HG03159 (cell line): ENCODE measurements at regions not wholly inside any gene's neighbourhood (a gene's known extent, or its start where the extent isn't known, plus 50 kb on each side); places are given as distances from the start of the nearest gene placed in this dataset.
"Not testable (repeated sequence)": the region's sequence is repeated elsewhere in the genome, so short reads cannot be mapped to it uniquely, and the experiment has no call there.

Experiments used
- ATAC-seq: cut with Tn5 transposase; IDR thresholded peaks from one replicate; pipeline ENCODE4 v1.9.1; 2021; ENCODE audit warnings: mild to moderate bottlenecking, moderate library complexity; ENCODE audit not compliant: unreplicated experiment

DNA sequence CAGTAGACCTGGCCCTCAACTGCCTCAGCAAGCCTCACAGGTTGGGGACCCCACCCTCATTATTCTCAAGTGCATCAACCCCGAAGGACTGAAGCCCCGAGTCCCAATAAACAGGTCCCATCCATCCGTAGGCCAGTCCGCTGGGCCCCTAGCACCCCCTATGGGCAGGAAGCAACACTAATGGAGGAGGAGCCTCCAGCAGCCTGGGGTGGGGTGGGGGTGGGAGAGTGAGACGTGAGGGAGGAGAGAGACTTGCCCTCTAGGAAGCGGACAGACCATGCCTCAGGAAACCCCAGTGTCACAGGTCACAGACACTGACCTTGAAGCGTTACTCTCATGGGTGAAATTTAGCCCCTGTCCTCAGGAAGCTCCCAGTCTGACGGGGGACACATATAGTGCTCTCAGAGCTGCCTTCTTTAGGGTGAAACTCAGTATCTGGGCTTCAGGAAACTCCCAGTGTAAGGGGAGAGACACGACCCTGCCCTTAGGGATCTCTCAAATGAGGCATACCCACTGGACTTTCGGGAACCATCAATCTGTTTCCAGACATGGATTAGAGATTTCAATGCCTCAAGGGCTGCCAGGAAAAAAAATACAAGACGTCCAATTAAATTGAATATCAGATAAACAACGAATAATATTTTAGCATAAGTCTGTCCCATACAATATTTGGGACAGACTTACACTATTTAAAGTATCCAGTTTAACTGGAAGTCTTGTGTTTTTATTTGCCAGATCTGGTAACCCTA lies 125.8 kb downstream of the MRPL14 start:
- no peak for ATAC-seq

DNA sequence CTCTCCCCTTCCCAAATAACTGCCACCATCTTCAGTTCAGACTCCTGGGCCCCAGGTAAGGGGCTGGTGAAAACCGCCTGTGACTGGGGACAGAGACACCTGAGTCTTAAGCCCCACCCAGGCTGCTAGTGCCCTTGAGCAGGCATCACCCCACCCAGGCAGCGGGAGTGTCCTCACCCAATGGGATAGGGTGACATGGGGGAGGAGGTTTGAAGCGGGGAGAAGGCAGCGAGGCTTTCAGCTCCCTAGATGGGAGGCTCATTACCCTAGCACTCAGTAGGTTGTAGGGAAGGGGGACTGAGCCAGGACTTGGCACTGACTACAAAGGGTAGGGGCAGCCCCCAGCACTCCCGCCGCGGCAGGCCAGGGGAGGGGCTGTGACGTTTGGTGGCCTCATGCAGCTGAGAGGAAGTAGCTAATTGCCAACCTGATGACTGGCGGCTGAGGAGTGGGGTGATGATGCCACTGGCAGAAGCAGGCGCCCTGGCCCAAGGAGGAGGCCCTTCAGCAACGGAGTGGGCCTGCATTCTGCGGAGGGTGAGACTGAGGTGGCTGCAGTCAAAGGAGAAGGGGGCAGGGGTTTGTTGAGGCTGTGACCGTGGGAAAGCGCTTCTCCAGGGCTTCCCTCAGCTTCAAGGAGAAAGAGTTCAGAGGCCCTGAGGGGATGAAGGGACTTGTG lies 126.9 kb downstream of the MRPL14 start:
- ATAC-seq = no peak

DNA sequence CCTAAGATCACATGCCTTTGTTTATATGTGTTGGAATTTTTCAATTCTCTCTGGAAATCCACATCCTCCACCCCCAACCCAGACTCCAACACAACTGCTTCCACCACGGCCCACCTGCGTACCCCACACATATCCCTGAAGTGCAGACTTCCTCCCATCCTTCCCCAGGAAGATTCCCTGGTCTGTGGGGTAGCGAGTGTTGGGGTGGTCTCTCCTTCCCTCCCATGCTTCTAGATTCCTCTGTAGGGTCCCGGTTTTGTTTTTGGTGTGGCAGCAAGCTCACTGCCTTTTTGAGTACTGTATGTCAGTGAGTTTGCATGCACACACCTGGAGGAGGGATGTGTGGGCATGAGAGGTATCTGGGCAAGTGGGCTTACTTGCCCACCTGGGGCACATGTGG lies 127.6 kb downstream of the MRPL14 start:
- no peak for ATAC-seq

DNA sequence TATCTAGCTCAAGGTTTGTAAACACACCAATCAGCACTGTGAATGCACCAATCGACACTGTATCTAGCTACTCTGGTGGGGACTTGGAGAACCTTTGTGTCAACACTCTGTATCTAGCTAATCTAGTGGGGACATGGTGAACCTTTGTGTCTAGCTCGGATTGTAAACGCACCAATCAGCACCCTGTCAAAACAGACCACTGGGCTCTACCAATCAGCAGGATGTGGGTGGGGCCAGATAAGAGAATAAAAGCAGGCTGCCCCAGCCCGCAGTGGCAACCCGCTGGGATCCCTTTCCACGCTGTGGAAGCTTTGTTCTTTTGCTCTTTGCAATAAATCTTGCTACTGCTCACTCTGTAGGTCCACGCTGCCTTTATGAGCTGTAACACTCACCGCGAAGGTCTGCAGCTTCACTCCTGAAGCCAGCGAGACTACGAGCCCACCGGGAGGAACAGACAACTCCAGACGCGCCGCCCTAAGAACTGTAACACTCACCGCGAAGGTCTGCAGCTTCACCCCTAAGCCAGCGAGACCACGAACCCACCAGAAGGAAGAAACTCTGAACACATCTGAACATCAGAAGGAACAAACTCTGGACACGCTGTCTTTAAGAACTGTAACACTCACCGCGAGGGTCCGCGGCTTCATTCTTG lies 128.5 kb downstream of the MRPL14 start:
- not testable (repeated sequence) for ATAC-seq

DNA sequence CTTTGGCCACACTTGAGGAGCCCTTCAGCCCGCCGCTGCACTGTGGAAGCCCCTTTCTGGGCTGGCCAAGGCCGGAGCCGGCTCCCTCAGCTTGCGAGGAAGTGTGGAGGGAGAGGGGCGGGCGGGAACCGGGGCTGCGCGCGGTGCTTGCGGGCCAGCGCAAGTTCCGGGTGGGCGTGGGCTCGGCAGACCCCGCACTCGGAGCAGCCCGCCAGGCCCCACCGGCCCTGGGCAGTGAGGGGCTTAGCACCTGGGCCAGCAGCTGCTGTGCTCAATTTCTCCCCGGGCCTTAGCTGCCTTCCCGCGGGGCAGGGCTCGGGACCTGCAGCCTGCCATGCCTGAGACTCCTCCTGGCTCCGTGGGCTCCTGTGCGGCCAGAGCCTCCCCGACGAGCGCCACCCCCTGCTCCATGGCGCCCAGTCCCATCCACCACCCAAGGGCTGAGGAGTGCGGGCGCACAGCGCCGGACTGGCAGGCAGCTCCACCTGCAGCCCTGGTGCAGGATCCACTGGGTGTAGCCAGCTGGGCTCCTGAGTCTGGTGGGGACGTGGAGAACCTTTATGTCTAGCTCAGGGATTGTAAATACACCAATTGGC lies 129.2 kb downstream of the MRPL14 start:
- not testable (repeated sequence) for ATAC-seq

DNA sequence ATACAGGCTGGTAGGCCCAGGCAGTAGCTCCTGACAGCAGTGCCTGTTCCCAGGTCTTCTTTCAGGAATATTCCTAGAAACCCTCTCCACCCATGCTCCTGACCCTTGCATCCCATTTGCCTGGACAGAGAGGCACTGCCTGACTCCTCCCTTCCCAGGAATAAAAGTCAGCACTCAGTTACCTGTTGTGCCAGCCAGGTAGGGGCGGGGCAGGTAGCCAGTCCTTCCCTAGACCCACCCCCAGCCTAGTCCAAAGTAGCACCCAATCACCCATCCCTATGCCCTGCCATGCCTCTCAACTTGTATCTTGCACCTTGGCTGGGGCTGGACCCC lies 129.9 kb downstream of the MRPL14 start:
- ATAC-seq = no peak

DNA sequence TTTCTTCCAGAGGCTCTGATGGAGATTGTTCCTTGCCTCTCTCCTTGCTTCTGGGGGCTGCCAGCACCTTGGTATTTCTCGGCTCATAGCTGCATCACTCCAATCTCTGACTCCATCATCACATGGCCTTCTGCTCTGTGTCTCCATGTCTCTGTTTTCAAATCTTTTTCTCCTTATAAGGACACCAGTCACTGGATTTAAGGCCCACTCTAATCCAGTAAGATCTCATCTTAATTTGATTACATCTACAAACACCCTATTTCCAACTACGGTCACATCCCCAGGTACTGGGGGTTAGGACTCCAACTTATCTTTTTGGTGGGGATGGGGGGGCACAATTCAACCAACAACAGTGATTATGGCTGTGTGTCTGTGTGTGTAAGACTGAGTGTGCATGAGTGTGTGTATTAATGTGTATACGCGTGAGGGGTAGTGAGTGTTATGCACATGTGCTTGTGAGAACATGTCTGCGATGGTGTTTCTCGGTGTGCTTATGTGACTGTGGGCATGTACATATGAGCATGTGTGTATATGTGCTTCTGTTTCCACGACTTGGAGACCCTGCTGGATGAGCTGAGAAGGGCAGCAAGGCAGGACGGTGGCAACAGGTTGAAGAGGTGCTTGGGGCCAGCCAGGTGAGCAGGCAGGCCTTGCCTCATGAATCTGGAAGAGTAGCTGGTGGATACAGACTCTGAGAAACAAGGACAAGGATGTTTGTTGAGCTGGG lies 130.5 kb downstream of the MRPL14 start:
- ATAC-seq = no peak

DNA sequence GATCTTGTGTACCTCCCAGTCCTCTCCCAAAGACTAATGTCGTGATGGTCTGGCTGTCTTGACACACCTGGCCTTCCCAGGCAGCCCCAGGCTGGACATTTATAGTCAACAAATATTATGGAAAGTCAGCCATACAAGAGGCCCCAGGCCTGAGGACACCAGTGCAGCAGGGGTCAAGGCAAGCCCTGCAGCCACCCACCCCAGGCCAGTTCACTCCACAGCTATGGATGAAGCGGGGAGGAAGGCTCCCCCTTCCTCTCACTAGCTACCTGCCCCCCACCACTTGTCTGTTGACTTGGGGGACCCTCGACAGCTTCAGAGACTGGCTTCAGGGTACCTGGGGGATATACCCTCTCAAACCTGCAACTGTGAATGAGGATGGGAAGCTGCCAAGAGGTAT lies 132.1 kb downstream of the MRPL14 start:
- ATAC-seq = no peak

DNA sequence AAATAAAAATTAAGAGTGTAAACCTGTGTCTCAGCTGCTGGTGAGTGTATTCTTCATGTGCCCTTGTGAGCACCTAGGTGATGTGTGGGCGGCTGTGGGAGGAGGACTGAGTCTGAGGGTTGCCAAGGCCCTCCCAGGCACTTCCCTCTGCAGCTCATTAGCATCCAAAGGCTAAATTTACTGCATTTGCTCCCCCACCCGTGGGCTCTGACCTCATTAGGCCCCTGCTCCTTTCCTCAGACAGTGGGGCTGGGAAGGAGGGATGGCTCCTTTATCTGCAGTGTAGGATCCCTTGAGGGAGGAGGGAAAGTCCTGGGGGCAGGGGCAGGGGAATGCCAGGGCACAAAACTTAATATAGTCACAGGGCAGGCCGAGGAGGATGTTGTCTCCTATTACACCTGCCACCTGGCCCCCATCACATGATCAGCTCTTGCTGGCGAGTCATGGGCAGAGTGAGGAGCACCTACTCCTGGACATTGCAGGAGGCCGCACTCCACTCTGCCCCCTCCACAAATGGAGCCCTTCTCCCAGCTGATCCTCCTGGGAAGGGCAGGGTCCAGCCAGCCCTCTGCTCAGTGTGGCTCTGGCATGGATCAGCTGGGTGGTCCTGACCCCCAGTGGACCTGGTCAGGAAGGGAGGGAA lies 133.2 kb downstream of the MRPL14 start:
- no peak for ATAC-seq

DNA sequence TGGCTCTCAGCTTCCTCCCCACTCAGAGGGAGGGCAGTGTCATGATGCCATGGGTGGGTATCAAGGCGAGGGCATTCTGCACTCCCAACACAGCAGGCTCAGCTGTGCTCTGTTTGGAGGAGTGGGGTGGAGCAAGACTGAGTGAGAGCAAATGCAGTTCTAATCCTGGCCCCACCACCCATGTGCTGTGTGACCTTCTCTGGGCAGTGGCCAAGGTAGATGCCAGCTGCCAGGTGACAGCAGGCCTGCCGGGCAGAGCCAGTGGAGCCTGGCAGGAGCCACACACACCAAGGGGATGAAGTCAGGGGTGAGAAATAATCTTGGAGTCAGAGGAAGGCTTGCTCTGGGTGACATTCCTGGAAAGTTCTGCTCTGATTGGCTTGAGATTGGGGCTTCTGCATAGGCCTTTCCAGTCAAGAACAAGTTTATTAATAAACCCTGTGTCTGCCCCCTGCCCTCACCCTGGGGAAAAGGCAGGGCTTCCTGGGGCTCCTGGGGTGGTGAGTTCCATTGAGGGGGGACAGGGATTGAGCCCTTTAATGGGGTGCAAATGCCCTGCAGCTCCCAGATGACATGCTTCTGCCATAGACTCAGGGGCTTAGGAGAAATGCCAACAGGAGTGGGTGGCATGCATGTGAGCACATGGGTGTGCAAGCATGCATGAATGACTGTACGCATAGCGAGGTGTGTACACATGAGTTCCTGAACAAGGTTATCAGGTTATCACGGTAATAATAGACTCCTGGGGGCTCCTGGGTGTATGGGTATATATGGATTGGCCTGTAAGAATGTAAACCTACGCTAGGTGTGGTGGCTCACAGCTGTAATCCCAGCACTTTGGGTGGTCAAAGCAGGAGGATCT lies 134.2 kb downstream of the MRPL14 start:
- ATAC-seq = no peak

DNA sequence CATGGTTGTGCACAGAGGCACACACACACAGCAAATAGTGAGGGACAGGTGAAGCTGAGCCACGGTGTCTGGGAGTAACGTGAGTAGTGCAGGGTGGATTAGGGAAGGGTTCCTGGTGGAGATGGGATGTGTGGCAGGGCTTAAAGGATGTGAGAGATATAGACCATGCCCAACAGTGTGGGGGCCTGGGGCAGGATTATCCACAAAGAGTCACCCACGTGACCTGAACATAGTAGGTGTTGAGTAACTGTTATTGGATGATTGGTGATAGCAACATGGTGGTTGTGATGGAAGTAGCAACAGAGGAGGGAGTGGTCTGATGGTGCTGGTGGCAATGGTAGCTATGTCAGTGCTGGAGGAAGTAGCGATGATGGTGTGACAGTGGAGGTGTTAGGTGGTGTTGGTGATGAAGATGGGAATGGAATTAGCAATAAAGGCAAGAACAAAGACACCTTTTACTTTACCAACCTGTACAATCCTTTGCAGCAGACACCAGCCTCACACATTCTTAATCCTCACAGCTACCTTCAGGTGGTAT lies 135.1 kb downstream of the MRPL14 start:
- ATAC-seq = no peak

DNA sequence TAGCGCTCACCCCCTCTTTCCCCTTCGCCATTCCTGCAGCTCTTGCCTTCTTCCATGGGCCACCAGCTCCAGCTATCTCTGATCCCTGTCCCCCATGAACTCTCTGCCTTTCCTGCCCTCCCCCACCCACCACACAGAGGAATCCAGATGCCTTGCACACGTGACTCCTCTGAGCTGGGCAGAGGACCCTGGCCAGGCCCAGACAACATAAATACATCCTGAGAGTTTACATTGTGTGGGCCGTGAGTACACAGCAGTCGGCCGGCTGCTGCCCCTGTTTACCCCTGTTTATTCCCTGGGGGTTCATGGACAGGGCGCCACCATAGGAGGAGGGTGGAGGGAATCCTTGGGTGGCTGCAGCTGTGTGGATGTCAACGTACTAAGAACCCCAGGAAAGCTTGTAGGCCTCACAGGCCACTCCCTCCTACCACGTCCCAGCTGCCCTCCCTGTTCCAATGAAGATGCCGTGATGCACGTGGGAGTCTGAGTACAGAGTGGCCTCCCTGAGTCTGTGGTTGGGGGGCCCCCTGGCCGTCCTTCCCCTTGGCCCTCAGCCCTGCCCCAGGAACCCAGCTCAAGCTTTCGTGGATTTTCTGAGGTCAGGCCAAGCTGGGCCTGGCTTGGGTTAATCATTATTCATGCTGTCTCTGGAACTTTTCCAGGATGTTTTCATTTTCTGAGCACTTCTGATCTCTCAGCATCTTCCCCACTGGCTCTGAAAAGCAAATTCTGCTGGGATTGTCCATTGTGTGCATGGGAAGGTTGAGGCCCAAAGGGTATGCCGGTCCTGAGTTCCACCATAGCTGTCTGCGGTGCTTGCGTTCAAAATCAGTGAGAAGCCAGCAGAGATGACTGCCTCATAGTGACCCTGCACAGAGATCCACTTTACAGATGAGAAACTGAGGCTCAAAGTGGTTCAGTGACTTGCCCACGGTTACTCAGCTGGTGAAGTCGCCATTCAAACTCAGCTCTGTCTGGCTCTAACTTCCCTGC lies 136.3 kb downstream of the MRPL14 start:
- ATAC-seq = no peak

DNA sequence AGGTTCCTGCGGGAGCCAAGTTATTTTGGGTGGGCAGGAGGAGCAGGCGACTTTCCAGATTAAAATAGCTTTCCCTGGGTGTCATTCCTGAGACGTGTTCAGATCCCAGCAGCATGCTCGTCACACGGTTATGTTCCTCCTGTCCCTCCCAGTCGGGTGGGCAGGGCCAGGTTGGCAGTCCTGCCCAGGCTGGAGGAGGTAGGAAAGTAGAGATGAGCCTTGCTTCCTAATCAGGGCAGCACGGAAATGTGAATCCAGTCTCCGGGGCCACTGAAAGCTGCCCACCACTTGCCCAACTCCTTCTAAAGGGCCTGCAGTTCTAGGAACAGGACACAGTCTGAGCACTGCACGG lies 137.0 kb downstream of the MRPL14 start:
- no peak for ATAC-seq

DNA sequence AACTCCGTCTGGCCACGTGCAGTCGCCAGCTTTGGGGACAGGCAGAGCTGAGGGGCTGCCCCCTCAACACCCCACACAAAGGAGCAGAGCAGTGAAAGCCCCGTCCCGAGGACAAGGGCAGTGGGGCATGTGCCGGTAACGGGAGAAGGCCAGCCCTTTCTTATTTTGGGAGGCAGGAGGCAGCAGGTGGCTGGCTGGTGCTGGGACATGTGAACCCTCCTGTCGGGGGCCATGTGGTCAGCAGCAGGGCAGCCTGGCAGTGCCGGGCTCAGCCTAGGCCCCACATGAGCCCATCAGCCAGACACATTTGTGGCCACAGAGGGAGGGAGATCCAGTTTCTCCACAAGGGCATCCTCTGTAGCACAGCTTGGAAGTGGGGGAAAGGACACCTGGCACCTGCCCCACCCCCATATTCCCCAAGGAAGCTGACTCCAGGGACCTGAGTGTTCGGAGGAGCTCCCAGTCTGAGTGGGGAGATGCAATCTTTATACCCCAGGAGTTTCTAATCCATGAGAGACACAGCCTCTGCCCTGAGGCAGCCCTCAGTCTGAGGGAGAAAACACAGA lies 137.6 kb downstream of the MRPL14 start:
- ATAC-seq = no peak

DNA sequence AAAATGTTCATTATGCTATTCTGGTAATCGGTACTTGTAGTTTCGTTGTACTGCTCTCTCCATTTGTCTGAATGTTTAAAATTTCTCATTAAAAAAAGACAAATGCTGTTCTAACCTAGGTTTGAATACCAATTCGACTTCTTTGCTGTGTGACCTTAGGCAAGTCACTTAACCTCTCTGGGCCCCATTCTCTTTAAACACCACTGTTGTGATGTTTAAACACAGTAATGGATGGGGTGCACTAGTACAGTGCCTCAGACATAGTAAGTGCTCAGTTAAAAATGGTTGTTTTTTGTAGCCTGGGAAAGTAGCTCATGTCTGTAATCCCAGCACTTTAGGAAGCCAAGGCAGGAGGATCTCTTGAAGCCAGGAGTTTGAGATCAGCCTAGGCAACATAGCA lies 138.5 kb downstream of the MRPL14 start:
- no peak for ATAC-seq

DNA sequence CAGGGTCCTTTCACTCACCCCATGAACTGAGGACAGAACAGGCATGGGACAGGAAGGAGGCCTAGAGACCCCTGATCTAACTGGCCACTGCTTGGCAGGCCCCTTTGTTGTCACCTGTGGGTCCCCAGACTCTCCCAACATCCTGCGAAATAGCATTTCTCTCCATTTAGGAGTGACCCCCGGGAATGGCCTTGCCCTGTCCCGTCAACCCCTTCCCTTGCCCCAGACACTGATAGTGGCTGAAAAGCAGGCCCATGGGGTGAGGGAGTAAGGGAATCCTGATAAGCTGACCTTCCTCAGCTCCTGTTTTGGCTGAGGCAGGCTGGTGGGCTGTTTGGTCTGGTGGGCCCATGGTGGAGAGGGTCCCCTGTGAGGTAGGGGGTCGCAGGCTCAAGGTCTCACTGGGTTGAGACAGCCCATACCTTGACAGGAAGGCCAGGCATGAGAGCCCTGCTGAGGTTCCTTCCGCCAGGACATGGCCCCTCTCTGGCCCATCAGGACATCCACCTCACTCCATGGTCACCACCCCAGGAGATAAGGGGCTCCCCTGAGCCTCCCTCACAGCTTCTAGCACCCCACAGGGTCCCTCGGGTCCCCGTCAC lies 139.3 kb downstream of the MRPL14 start:
- ATAC-seq = no peak

DNA sequence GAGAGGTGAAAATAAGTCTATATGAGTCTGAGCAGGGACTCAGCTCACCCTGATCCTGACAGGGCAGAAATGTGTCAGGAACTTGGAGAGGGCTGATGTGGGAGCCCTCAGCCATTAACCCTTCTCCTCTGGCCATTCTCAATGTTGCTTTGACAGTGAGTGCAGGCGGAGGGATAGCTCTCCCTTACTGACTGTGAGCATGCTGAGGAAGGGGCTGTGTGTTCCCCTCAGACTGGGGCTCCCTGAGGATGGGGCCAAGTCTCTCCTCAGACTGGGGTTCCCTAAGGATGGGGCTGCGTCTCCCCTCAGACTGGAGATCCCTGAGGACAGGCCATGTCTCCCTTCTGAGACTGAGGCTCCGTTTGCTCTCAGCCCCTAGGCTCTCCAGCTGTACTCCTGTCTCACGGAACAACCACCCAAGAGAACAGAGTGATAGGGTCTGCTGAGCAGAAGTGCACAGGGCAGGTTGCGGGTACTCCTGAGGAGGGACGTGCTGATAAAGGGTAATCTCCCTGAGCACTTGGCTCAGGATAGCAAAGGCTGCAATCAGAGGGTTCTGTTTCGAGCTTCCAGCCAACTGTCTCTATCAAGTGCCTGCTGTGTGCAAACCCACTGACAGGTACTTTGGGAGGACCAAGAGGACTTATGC lies 141.0 kb downstream of the MRPL14 start:
- no peak for ATAC-seq
